ENCODE measurements at regions not wholly inside any gene's neighbourhood (a gene's known extent, or its start where the extent isn't known, plus 50 kb on each side); places are given as distances from the start of the nearest gene placed in this dataset.

DNA sequence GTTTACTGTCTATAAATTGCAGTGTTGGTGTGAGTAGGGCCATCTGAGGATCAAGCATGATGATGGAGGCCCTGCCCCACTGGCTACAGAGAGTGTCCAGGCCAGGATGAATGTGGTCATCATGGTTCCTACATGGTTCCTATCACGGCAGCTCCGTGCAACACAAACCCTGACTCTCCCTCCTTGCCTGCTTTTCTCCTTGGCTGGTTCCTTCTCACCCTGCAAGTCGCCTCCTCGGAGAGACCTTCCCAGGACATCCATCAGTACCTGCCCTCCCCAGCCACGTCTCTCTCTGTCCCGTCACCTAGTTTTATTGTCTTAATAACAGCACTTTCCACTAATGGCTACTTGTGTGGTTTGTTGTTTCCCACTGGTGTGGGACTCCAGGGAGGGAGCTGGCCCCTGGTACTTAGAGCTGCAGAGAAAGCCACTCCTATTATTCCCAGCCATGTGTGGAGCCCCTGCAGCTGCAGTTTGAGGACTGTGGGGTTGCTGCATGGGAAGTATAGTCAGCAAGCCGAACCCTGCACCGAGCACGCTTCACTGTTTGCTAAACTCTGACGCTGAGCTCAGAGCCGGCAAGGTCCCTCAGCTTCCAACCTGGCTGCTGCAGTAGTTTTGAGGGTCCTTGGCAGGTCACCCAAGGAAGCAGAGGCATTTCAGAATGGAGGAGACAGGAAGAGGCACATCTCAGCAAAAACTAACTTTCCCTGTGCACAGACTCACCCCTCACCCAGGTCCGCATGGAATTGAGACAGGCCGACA lies 146.4 kb upstream of the VSTM2B start:
- ATAC-seq (ENCODE audit: low read depth), result no peak
- TF ChIP-seq EZH2 (IDR thresholded peaks at IDR 0.05; ENCODE audit: borderline replicate concordance, insufficient read depth, low read depth, low read length, poor library complexity, severe bottlenecking), result no peak
- TF ChIP-seq, protein P1, sequence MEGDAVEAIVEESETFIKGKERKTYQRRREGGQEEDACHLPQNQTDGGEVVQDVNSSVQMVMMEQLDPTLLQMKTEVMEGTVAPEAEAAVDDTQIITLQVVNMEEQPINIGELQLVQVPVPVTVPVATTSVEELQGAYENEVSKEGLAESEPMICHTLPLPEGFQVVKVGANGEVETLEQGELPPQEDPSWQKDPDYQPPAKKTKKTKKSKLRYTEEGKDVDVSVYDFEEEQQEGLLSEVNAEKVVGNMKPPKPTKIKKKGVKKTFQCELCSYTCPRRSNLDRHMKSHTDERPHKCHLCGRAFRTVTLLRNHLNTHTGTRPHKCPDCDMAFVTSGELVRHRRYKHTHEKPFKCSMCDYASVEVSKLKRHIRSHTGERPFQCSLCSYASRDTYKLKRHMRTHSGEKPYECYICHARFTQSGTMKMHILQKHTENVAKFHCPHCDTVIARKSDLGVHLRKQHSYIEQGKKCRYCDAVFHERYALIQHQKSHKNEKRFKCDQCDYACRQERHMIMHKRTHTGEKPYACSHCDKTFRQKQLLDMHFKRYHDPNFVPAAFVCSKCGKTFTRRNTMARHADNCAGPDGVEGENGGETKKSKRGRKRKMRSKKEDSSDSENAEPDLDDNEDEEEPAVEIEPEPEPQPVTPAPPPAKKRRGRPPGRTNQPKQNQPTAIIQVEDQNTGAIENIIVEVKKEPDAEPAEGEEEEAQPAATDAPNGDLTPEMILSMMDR (IDR thresholded peaks at IDR 0.05), result no peak

DNA sequence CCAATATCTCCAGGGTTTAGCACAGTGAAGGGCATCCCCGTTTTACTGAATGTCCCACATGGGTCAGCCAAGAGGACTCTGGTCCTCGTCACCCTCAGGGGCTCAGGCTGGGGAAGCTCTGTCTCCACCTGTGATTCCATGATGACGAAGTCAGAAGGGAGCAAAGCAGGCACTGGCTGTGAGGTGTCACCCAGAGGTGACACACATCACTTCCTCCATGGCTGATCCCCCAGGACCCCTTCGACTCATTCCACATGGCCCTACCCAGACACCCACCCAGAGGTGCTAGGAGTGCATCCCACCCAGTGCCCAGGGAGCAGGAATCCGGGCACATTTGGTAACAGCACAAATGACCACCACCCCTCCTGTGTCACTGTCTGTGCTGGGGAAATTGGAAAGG lies 145.2 kb upstream of the VSTM2B start:
- intact Hi-C loops (cut with micrococcal nuclease), result no loop called here
- CTCF ChIA-PET, result no interaction called here
- H3K9me3 ChIP-seq (ENCODE audit: control extremely low read depth in 1 of 3, control insufficient read depth in 2 of 3, insufficient read depth in 1 of 3, low read length in 2 of 3), result peaks cover 0 to 12% (median 0%) of the 10 kb centered on the region in 3 donors
- Mint-ChIP-seq H3K4me3 (no peak overlapping the region), H3K27ac (no peak overlapping the region), H3K9me3 (ENCODE audit: insufficient read depth) (no peaks in the 10 kb centered on the region), H3K4me1 (no peaks in the 10 kb centered on the region), H3K27me3 (peaks cover 10% of the 10 kb centered on the region)
- H3K36me3 ChIP-seq (replicated peaks in 1 of 2; ENCODE audit: control extremely low read depth in 1 of 2, control insufficient read depth in 1 of 2, extremely low read depth in 1 of 2, insufficient read depth in 2 of 2, low read length in 1 of 2), result no peaks in the 10 kb centered on the region
- no peak overlapping the region for H3K9ac ChIP-seq (ENCODE audit: low read length)
- H3K27me3 ChIP-seq (replicated peaks in 1 of 4; ENCODE audit: control extremely low read depth in 1 of 4, control insufficient read depth in 3 of 4, insufficient read depth in 4 of 4, low read length in 3 of 4), result no peaks in the 10 kb centered on the region
- POLR2A ChIA-PET, result no interaction called here
- no peak overlapping the region for H3K4me2 ChIP-seq (replicated peaks; ENCODE audit: low read depth, low read length, poor library complexity, severe bottlenecking)
- WGBS (ENCODE audit: insufficient coverage), result 60% methylated on average over 4 of the region's 5 CpGs
- no peaks in the 10 kb centered on the region for H4K20me1 ChIP-seq (ENCODE audit: control insufficient read depth, insufficient read depth, low read length, poor library complexity, severe bottlenecking)
- no peak for ATAC-seq (ENCODE audit: low read depth)
- H3K27ac ChIP-seq (ENCODE audit: low read length in 2 of 2), result no peak overlapping the region
- no peaks in the 10 kb centered on the region for H3K4me1 ChIP-seq (ENCODE audit: control insufficient read depth in 2 of 2, insufficient read depth in 2 of 2, low read length in 2 of 2)
- H3K79me2 ChIP-seq (ENCODE audit: control insufficient read depth, insufficient read depth, low read length), result no peaks in the 10 kb centered on the region
- H2AFZ ChIP-seq (ENCODE audit: insufficient read depth, low read depth, low read length, poor library complexity, severe bottlenecking), result no peak overlapping the region
- no peak overlapping the region for H3K4me3 ChIP-seq (ENCODE audit: control extremely low read depth in 1 of 5, extremely low read depth in 1 of 5, insufficient read depth in 1 of 5, low read depth in 2 of 5, low read length in 4 of 5)
- TF ChIP-seq, protein P1 (IDR thresholded peaks at IDR 0.05), result no peak
- no peak for TF ChIP-seq EZH2 (IDR thresholded peaks at IDR 0.05; ENCODE audit: borderline replicate concordance, insufficient read depth, low read depth, low read length, poor library complexity, severe bottlenecking)
- no peak for DNase-seq

More for the DNA sequence above, 146.4 kb upstream of the VSTM2B start:
- Histone ChIP-seq H3K27ac (ENCODE audit: low read length in 2 of 2) (no peak overlapping the region), H3K4me3 (ENCODE audit: control extremely low read depth in 1 of 5, extremely low read depth in 1 of 5, insufficient read depth in 1 of 5, low read depth in 2 of 5, low read length in 4 of 5) (no peak overlapping the region), H3K27me3 (replicated peaks in 1 of 4; ENCODE audit: control extremely low read depth in 1 of 4, control insufficient read depth in 3 of 4, insufficient read depth in 4 of 4, low read length in 3 of 4) (no peaks in the 10 kb centered on the region), H3K79me2 (ENCODE audit: control insufficient read depth, insufficient read depth, low read length) (no peaks in the 10 kb centered on the region), H2AFZ (ENCODE audit: insufficient read depth, low read depth, low read length, poor library complexity, severe bottlenecking) (no peak overlapping the region), H4K20me1 (ENCODE audit: control insufficient read depth, insufficient read depth, low read length, poor library complexity, severe bottlenecking) (no peaks in the 10 kb centered on the region), H3K36me3 (replicated peaks in 1 of 2; ENCODE audit: control extremely low read depth in 1 of 2, control insufficient read depth in 1 of 2, extremely low read depth in 1 of 2, insufficient read depth in 2 of 2, low read length in 1 of 2) (no peaks in the 10 kb centered on the region), H3K4me2 (replicated peaks; ENCODE audit: low read depth, low read length, poor library complexity, severe bottlenecking) (no peak overlapping the region), H3K9me3 (ENCODE audit: control extremely low read depth in 1 of 3, control insufficient read depth in 2 of 3, insufficient read depth in 1 of 3, low read length in 2 of 3) (peaks cover 0 to 12% (median 0%) of the 10 kb centered on the region in 3 donors), H3K9ac (ENCODE audit: low read length) (no peak overlapping the region), H3K4me1 (ENCODE audit: control insufficient read depth in 2 of 2, insufficient read depth in 2 of 2, low read length in 2 of 2) (no peaks in the 10 kb centered on the region)
- intact Hi-C loops (cut with micrococcal nuclease), result no loop called here
- Mint-ChIP-seq H3K27me3 (peaks cover 10% of the 10 kb centered on the region), H3K4me3 (no peak overlapping the region), H3K27ac (no peak overlapping the region), H3K4me1 (no peaks in the 10 kb centered on the region), H3K9me3 (ENCODE audit: insufficient read depth) (no peaks in the 10 kb centered on the region)
- DNase-seq, result no peak
- CTCF ChIA-PET, result no interaction called here
- POLR2A ChIA-PET, result no interaction called here
- 52% methylated on average over 9 of the region's 13 CpGs for WGBS (ENCODE audit: insufficient coverage)
